Activated naive CD8-positive, alpha-beta T cell treated with anti-CD3 and anti-CD28 coated beads, Interleukin-2, amount 10 ng/mL, durations not matched to agents 7 days and 5 days (primary cell): ENCODE measurements at regions not wholly inside any gene's neighbourhood (a gene's known extent, or its start where the extent isn't known, plus 50 kb on each side); places are given as distances from the start of the nearest gene placed in this dataset.

ENCODE experiments used
- ATAC-seq: fragments of 150-1000 bp; cut with Tn5 transposase; one replicate; pipeline ENCODE4 v1.10.0; 2021; ENCODE audit warnings: low read depth, moderate library complexity
- POLR2A ChIA-PET: fragments of 350-600 bp; sonication (Branson Sonifier 250); formaldehyde crosslinking; loops from one replicate; lab custom pipeline; 2021; ENCODE audit warnings: antibody characterized with exemption; lab: Charles Lee
- DNase-seq: peaks from one replicate; pipeline ENCODE4 v3.0.0; 2021
- H3K27ac Mint-ChIP-seq: one replicate; pipeline ENCODE4 v1.8.0; 2022; ENCODE audit warnings: mild to moderate bottlenecking, mixed read lengths
- H3K27me3 Mint-ChIP-seq: one replicate; pipeline ENCODE4 v1.8.0; 2022; ENCODE audit warnings: mild to moderate bottlenecking, moderate library complexity, mixed read lengths
- H3K36me3 Mint-ChIP-seq: one replicate; pipeline ENCODE4 v1.8.0; 2021; ENCODE audit warnings: mild to moderate bottlenecking, mixed read lengths
- H3K4me1 Mint-ChIP-seq: one replicate; pipeline ENCODE4 v1.8.0; 2021; ENCODE audit warnings: mixed read lengths
- H3K4me3 Mint-ChIP-seq: one replicate; pipeline ENCODE4 v1.8.0; 2022; ENCODE audit warnings: mild to moderate bottlenecking, moderate library complexity, mixed read lengths
- H3K9me3 Mint-ChIP-seq: one replicate; pipeline ENCODE4 v1.8.0; 2021; ENCODE audit warnings: mixed read lengths

DNA sequence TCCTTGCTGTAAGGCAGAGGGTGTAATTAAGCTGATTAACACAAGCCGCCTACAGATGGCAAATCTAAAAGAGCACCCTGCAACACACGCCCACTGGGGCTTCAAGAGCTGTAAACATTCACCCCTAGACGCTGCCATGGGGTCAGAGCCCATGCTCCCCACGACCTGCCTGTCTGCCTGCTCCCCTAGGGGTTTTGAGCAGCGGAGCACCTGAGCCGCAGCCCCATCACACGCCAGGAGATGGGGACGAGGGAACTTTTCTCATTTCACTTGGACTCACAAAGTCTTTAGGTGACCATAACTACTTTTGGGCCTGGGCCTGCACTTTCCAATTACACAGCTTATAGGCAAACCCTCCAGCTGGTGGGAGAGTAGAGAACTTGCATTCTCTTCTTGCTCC lies 99.0 kb upstream of the SOX4 start:
- no peak for ATAC-seq
- H3K4me3 Mint-ChIP-seq: no peak overlapping the region

DNA sequence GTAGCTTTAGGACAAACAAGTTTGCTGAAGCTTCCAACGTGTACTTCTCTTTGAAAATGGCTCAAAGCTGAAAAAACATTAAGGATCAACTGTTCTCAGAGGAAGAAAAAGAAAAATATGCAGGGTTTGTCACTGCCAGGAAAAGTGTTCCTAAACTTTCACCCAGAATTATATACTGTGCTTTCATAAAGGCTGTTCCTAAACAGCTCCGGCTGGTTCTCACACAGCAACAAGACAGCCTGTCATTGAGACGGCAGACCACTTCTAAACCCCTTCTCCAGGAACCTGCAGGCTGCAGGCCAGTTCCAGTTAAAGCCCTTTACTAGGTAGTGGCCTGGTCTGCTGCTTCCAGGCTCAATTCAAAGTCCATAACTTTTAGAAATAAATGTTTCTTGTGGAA lies 97.4 kb upstream of the SOX4 start:
- H3K36me3 Mint-ChIP-seq: no peaks in the 10 kb centered on the region
- H3K4me1 Mint-ChIP-seq: no peaks in the 10 kb centered on the region
- H3K27me3 Mint-ChIP-seq: peaks cover 4% of the 10 kb centered on the region
- H3K27ac Mint-ChIP-seq: no peak overlapping the region
- no peak overlapping the region for H3K4me3 Mint-ChIP-seq
- POLR2A ChIA-PET: no interaction called here
- no peak for ATAC-seq
- no peak for DNase-seq
- H3K9me3 Mint-ChIP-seq: no peaks in the 10 kb centered on the region

More for the DNA sequence above, 99.0 kb upstream of the SOX4 start:
- Mint-ChIP-seq H3K27me3 (peaks cover 4% of the 10 kb centered on the region), H3K27ac (no peak overlapping the region), H3K9me3 (no peaks in the 10 kb centered on the region), H3K36me3 (no peaks in the 10 kb centered on the region), H3K4me1 (no peaks in the 10 kb centered on the region)
- no peak for DNase-seq
- POLR2A ChIA-PET: no interaction called here

DNA sequence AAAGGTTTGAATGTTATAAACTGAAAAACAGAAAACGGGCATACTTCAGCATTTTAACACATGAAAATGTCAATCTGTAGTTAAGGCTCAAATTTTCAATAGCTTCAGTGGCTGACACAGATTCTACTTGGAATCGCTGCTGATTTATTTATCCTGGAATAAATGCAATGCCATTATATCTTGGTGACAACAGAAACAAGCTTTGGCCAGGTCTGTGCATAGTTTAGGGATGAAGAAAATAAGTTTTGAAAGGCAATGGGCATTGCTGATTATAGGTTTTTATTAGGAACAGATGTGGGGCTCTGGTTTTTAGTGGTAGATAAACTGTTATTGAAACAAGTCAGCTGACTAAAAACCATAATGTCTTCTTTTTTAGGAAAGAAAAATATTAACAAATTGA lies 96.8 kb upstream of the SOX4 start:
- Mint-ChIP-seq H3K4me3 (no peak overlapping the region), H3K9me3 (no peaks in the 10 kb centered on the region), H3K27ac (no peak overlapping the region), H3K27me3 (peaks cover 4% of the 10 kb centered on the region), H3K36me3 (no peaks in the 10 kb centered on the region), H3K4me1 (no peaks in the 10 kb centered on the region)
- POLR2A ChIA-PET: no interaction called here
- no peak for DNase-seq
- ATAC-seq: no peak

DNA sequence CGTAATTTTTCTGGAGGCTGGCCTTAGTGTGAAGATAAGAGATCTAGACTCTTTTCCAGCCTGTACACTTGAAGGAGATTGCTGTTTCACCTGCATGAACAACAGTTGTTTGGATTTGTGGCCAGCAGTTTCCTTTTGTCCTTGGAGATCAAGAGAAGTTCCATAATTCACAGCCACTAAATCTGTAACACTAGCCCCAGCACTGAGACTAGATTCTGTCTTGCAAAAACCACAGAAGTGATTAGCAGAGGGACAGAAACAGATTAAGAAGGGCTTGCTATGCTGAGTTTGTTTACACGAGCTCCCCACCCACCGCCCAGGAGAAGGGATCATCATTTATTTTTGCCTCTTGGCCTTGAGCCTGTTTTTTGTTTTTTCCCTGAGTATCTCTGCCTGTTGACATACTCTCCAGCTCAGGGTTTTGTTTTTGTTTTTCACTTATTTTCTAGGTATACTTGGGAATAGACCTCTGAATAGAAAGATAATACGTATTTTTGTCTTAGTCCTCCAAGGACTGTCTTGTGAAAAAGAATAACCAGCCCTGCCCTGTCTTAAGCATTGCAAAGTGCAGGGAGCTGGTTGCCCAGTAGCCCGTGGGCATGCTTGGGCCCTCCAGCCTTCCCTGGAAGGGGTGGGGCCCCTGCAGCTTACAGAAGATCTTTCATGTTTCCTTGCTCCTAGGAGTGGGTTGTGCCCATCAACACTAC lies 93.1 kb upstream of the SOX4 start:
- H3K9me3 Mint-ChIP-seq: no peaks in the 10 kb centered on the region
- POLR2A ChIA-PET: no interaction called here
- H3K4me3 Mint-ChIP-seq: no peak overlapping the region
- no peak overlapping the region for H3K27ac Mint-ChIP-seq
- ATAC-seq (no peak), DNase-seq (no peak)
- peaks cover 4% of the 10 kb centered on the region for H3K27me3 Mint-ChIP-seq
- H3K4me1 Mint-ChIP-seq: no peaks in the 10 kb centered on the region
- no peaks in the 10 kb centered on the region for H3K36me3 Mint-ChIP-seq

DNA sequence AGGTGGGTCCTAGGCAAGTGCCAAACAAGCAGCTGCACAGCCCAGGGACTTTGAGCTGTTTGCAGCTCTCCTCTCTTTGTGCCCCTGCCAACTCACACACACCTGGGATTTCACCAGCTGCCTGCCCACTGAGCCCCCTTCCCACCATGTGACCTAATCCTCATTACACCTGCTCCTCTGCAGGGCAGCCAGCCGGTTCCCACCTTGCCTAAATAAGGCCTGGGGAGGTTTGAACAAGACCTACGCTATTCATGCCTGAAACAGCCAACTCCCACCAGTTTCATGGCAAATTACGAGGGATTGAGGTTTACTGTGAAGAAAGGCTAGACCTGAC lies 92.6 kb upstream of the SOX4 start:
- H3K4me1 Mint-ChIP-seq: no peaks in the 10 kb centered on the region
- H3K27ac Mint-ChIP-seq: no peak overlapping the region
- no peak for DNase-seq
- H3K36me3 Mint-ChIP-seq: no peaks in the 10 kb centered on the region
- no peak for ATAC-seq
- POLR2A ChIA-PET: no interaction called here
- no peaks in the 10 kb centered on the region for H3K9me3 Mint-ChIP-seq
- H3K4me3 Mint-ChIP-seq: no peak overlapping the region
- H3K27me3 Mint-ChIP-seq: peaks cover 4% of the 10 kb centered on the region

DNA sequence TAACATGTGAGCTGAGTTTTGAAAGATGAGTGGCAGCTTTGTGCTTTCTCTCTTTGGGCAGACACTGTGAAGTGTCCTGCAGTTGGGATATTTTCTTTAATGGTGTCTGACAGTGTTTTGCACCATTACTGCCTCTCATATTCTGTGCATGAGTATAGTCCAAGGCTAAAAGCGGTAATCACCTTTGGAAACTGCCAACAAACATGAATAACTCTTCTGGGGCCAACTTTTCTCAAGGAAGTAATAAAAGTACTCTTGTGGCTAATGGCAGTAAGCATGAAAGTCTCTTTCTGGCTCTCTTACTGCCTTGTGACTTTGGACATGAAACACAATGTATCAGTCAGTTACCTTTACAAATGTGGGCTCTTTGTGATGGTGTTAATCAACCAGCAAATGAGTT lies 91.7 kb upstream of the SOX4 start:
- H3K36me3 Mint-ChIP-seq: no peaks in the 10 kb centered on the region
- no peaks in the 10 kb centered on the region for H3K9me3 Mint-ChIP-seq
- DNase-seq (no peak), ATAC-seq (no peak)
- no peak overlapping the region for H3K4me3 Mint-ChIP-seq
- peaks cover 4% of the 10 kb centered on the region for H3K27me3 Mint-ChIP-seq
- H3K4me1 Mint-ChIP-seq: no peaks in the 10 kb centered on the region
- POLR2A ChIA-PET: no interaction called here
- H3K27ac Mint-ChIP-seq: no peak overlapping the region

DNA sequence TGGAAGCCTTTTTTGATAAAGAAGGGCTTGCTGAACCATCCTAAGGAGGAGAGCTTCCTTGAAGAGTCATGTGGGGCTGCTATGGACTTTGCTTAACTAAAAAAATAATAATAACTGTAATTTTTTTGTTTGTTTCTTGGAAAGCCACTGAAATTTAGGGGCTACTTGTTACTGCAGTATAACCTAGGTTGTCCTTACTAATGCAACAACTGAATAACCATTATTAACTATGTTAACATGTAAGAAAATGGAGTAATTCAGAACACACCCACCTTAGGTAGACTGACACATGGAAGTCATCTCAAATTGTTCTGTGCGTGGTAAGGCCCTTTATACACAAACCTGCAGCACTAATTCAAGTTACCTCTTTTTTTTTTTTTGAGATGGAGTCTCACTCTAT lies 90.9 kb upstream of the SOX4 start:
- H3K9me3 Mint-ChIP-seq: no peaks in the 10 kb centered on the region
- H3K27ac Mint-ChIP-seq: no peak overlapping the region
- POLR2A ChIA-PET: no interaction called here
- no peak for ATAC-seq
- H3K36me3 Mint-ChIP-seq: no peaks in the 10 kb centered on the region
- DNase-seq: no peak
- H3K4me1 Mint-ChIP-seq: no peaks in the 10 kb centered on the region
- H3K27me3 Mint-ChIP-seq: no peaks in the 10 kb centered on the region
- no peak overlapping the region for H3K4me3 Mint-ChIP-seq

DNA sequence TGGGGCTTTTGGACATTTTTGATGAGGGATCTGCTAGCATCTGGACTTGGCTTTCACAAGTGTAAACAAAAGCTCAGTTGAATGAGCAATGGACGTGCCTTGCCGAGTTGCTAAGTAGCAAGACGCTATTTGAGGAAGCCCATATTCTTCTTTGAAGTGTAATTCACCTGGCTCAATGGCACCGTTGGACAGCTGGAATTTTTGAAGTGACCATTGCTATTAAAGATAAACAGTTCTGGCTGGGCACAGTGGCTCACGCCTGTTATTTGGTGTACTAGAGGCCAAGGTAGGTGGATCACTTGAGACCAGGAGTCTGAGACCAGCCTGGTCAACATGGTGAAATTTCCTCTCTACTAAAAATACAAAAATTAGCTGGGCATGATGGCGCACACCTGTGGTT lies 88.8 kb upstream of the SOX4 start:
- H3K4me1 Mint-ChIP-seq: no peaks in the 10 kb centered on the region
- H3K27ac Mint-ChIP-seq: no peak overlapping the region
- ATAC-seq (no peak), DNase-seq (no peak)
- no peaks in the 10 kb centered on the region for H3K9me3 Mint-ChIP-seq
- no peak overlapping the region for H3K4me3 Mint-ChIP-seq
- POLR2A ChIA-PET: no interaction called here
- no peaks in the 10 kb centered on the region for H3K27me3 Mint-ChIP-seq
- H3K36me3 Mint-ChIP-seq: no peaks in the 10 kb centered on the region

DNA sequence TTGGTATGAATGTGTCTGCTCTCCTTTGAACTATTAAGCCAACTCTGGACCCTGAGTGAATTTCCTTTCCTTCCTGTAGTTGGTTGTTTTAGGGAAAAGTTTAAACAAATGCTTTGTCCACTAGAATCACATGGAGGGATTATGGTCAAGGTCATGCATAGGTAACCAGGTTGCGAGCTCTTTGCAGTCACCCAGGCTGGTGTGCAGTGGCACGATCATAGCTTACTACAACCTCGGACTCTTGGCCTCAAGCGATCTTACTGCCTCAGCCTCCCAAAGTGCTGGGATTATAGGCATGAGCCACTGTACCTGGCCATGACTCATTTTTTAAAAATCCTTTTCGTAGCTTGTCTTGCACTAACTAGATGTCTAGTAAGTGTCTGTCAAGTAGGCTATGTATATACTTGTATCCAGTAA lies 88.0 kb upstream of the SOX4 start:
- H3K4me3 Mint-ChIP-seq: no peak overlapping the region
- no peak for DNase-seq
- H3K36me3 Mint-ChIP-seq: no peaks in the 10 kb centered on the region
- H3K9me3 Mint-ChIP-seq: no peaks in the 10 kb centered on the region
- ATAC-seq: no peak
- no peaks in the 10 kb centered on the region for H3K4me1 Mint-ChIP-seq
- H3K27me3 Mint-ChIP-seq: no peaks in the 10 kb centered on the region
- POLR2A ChIA-PET: no interaction called here
- no peak overlapping the region for H3K27ac Mint-ChIP-seq

DNA sequence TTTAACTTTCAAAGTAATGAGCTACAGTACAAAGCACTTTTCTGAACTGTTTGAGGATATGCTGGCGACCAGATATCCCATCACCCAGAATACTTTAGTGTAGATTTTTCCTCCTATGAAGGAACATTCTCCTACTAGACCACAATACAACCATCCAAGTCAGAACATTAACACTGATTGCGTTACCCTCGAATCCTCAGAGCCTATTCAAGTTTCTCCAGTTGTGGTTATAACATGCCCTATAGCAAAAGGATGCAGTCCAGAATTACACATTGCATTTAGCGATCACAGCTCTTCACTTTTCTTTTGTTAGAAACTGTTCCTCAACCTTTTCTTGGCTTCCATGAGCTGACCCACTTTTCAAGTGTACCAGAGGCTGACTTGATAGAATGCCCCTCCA lies 87.4 kb upstream of the SOX4 start:
- H3K4me3 Mint-ChIP-seq: no peak overlapping the region
- POLR2A ChIA-PET: no interaction called here
- no peak overlapping the region for H3K27ac Mint-ChIP-seq
- H3K36me3 Mint-ChIP-seq: no peaks in the 10 kb centered on the region
- no peaks in the 10 kb centered on the region for H3K4me1 Mint-ChIP-seq
- no peaks in the 10 kb centered on the region for H3K9me3 Mint-ChIP-seq
- H3K27me3 Mint-ChIP-seq: no peaks in the 10 kb centered on the region
- DNase-seq (no peak), ATAC-seq (no peak)

DNA sequence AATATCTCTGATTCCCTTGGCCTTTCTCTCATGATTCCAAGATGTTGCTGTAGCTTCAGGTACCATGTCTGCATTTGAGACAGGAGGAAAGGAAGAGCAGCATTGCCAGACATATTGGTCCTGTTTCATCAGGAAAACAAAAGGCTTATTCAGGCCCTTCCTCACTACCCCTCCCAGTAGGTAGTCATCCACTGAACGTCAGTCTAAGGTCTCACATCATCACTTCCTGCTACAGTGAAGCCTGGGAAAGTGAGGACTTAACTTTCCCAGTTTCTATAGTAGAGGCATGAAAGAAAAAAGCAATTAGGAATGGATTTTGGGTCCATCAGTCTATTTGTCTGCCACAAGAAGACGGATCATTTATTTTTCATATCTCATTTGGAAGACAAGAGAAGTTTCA lies 85.7 kb upstream of the SOX4 start:
- no peaks in the 10 kb centered on the region for H3K36me3 Mint-ChIP-seq
- no peak for ATAC-seq
- H3K4me1 Mint-ChIP-seq: no peaks in the 10 kb centered on the region
- no peak overlapping the region for H3K27ac Mint-ChIP-seq
- no peak for DNase-seq
- H3K27me3 Mint-ChIP-seq: no peaks in the 10 kb centered on the region
- no peak overlapping the region for H3K4me3 Mint-ChIP-seq
- POLR2A ChIA-PET: no interaction called here
- H3K9me3 Mint-ChIP-seq: no peaks in the 10 kb centered on the region

DNA sequence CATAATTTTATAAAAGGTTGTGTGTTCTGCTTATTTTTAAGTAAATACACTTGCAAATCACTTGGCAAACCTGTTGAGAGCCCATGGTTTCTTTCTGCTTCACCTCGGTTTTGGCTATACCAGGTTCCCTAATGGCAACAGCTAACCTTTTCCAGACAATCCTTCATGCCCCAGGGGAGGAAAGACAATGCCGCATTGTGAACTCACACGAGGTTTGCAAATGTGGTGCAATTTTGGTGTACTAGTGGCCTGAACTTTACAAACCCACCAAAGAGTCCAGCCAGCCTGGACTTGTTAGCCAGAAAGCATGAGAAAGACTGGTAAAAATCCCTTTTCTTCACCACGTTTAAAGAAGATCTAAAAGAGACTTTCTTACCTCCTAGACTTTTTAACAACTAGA lies 84.8 kb upstream of the SOX4 start:
- DNase-seq (no peak), ATAC-seq (no peak)
- no peak overlapping the region for H3K27ac Mint-ChIP-seq
- no peaks in the 10 kb centered on the region for H3K9me3 Mint-ChIP-seq
- no peaks in the 10 kb centered on the region for H3K27me3 Mint-ChIP-seq
- H3K36me3 Mint-ChIP-seq: no peaks in the 10 kb centered on the region
- POLR2A ChIA-PET: no interaction called here
- H3K4me1 Mint-ChIP-seq: no peaks in the 10 kb centered on the region
- no peak overlapping the region for H3K4me3 Mint-ChIP-seq

DNA sequence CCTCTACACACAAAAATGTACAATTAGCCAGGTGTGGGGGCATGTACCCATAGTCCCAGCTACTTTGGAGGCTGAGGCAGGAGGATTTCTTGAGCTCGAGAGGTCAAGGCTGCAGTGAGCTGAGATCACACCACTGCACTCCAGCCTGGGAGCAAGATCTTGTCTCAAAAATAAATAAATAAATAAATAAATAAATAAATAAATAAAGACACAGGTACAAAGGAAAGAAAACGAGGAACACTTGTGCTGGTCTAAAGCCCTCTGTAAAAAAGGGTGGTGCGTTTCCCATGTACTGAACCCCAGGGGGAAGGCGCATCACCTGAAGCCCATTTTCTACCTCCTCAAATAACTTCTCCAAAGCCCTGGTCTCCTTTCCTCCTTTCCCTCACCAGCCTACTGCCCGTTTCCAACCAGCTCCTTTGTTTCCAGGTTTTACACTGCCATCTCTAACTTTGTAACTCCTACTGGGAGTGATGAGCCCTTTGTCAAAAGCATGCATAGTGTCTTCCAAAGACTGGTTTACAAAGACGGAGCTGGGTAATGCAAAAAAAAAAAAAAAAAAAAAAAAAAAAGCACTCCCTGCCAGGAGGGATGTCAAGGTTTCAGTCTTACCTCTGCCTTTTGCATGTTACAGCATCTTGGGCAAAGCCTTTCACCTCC lies 81.5 kb upstream of the SOX4 start:
- H3K9me3 Mint-ChIP-seq: no peaks in the 10 kb centered on the region
- no peaks in the 10 kb centered on the region for H3K36me3 Mint-ChIP-seq
- no peak overlapping the region for H3K4me3 Mint-ChIP-seq
- H3K4me1 Mint-ChIP-seq: no peaks in the 10 kb centered on the region
- ATAC-seq (no peak), DNase-seq (no peak)
- no peak overlapping the region for H3K27ac Mint-ChIP-seq
- POLR2A ChIA-PET: no interaction called here
- H3K27me3 Mint-ChIP-seq: no peaks in the 10 kb centered on the region

DNA sequence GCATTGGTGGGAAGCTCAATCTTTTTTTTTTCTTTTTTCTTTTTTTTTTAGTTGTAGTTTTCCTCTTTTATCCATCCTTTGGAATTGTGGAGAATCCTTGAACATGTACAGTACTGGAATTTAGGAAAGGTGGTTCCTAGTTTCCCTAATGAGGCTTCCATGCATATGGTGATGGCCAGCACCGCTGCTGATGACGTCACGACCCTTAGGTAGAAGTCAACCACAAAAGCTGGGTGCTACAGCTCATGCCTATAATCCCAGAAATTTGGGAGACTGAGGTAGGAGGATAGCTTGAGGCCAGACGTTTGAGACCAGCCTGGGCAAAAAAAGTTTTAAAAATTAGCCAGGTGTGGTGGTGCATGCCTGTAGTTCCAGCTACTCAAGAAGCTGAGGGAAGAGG lies 79.3 kb upstream of the SOX4 start:
- Mint-ChIP-seq H3K27me3 (peaks cover 2% of the 10 kb centered on the region), H3K4me3 (no peak overlapping the region), H3K27ac (no peak overlapping the region), H3K9me3 (no peaks in the 10 kb centered on the region), H3K36me3 (no peaks in the 10 kb centered on the region), H3K4me1 (no peaks in the 10 kb centered on the region)
- no peak for DNase-seq
- ATAC-seq: no peak
- POLR2A ChIA-PET: no interaction called here
